HG02678 (cell line): ENCODE measurements at regions not wholly inside any gene's neighbourhood (a gene's known extent, or its start where the extent isn't known, plus 50 kb on each side); places are given as distances from the start of the nearest gene placed in this dataset.

ENCODE experiments used
- ATAC-seq: cut with Tn5 transposase; IDR thresholded peaks from one replicate; pipeline ENCODE4 v1.9.1; 2021; ENCODE audit warnings: mild to moderate bottlenecking, moderate library complexity; ENCODE audit not compliant: unreplicated experiment

GRCh38 chr11:79594834-79595233, 154.0 kb upstream of the TENM4 start:
- no peak for ATAC-seq

GRCh38 chr11:79592824-79593223, 152.0 kb upstream of the TENM4 start:
- ATAC-seq: no peak

- ATAC-seq: no peak
These were observed 151.6 kb upstream of the TENM4 start for GRCh38 chr11:79592406-79592805.

GRCh38 chr11:79582434-79582833, 141.6 kb upstream of the TENM4 start:
- no peak for ATAC-seq

- no peak for ATAC-seq
These were observed 138.2 kb upstream of the TENM4 start for GRCh38 chr11:79579063-79579462.

- ATAC-seq: no peak
These were observed 137.3 kb upstream of the TENM4 start for GRCh38 chr11:79578116-79578515.

- ATAC-seq: no peak
These were observed 134.9 kb upstream of the TENM4 start for GRCh38 chr11:79575701-79576100.

- no peak for ATAC-seq
These were observed 129.3 kb upstream of the TENM4 start for GRCh38 chr11:79570104-79570503.

- ATAC-seq: no peak
These were observed 123.6 kb upstream of the TENM4 start for GRCh38 chr11:79564288-79564925.

GRCh38 chr11:79561496-79561895, 120.7 kb upstream of the TENM4 start:
- ATAC-seq: no peak

GRCh38 chr11:79550809-79551208, 110.0 kb upstream of the TENM4 start:
- ATAC-seq: no peak

GRCh38 chr11:79547256-79547655, 106.4 kb upstream of the TENM4 start:
- no peak for ATAC-seq

- ATAC-seq: no peak
These were observed 105.5 kb upstream of the TENM4 start for GRCh38 chr11:79546351-79546750.

- ATAC-seq: no peak
These were observed 103.5 kb upstream of the TENM4 start for GRCh38 chr11:79544361-79544760.

GRCh38 chr11:79543101-79543500, 102.3 kb upstream of the TENM4 start:
- ATAC-seq: no peak

- no peak for ATAC-seq
These were observed 100.6 kb upstream of the TENM4 start for GRCh38 chr11:79541466-79541865.

GRCh38 chr11:79538775-79539174, 97.9 kb upstream of the TENM4 start:
- ATAC-seq: no peak

- ATAC-seq: no peak
These were observed 95.5 kb upstream of the TENM4 start for GRCh38 chr11:79536155-79536917.

- ATAC-seq: no peak
These were observed 94.8 kb upstream of the TENM4 start for GRCh38 chr11:79535606-79536005.

- no peak for ATAC-seq
These were observed 84.4 kb upstream of the TENM4 start for GRCh38 chr11:79525257-79525656.

- no peak for ATAC-seq
These were observed 81.8 kb upstream of the TENM4 start for GRCh38 chr11:79522626-79523025.

GRCh38 chr11:79520086-79520485, 79.3 kb upstream of the TENM4 start:
- ATAC-seq: no peak

GRCh38 chr11:79515781-79516180, 75.0 kb upstream of the TENM4 start:
- ATAC-seq: no peak
